SK-N-SH treated with all-trans-retinoic acid at 6 μM for 48 hours (cell line): ENCODE measurements at regions not wholly inside any gene's neighbourhood (a gene's known extent, or its start where the extent isn't known, plus 50 kb on each side); places are given as distances from the start of the nearest gene placed in this dataset.

Source experiments
- ATAC-seq: fragments of 200-7000 bp; cut with Tn5 transposase; 3 replicates; pipeline ENCODE4 v1.9.1; 2020; ENCODE audit warnings: mild to moderate bottlenecking, moderate library complexity
- BACH2 ChIP-seq: fragments of 250-450 bp; sonication (Bioruptor Pico); IDR thresholded peaks from 2 replicates; pipeline ENCODE4 v1.9.0; 2021; ENCODE audit warnings: mild to moderate bottlenecking, borderline replicate concordance
- CREB5 ChIP-seq: fragments of 250-450 bp; sonication (Bioruptor Pico); IDR thresholded peaks from 2 replicates; pipeline ENCODE4 v1.5.1; 2020; ENCODE audit warnings: low read depth, mild to moderate bottlenecking, moderate library complexity
- CSDC2 ChIP-seq: fragments of 250-450 bp; sonication (Bioruptor Pico); IDR thresholded peaks from 2 replicates; pipeline ENCODE4 v1.5.0; 2020; ENCODE audit warnings: mild to moderate bottlenecking, moderate library complexity
- CSRNP3 ChIP-seq: fragments of 250-450 bp; sonication (Bioruptor Pico); IDR thresholded peaks from 2 replicates; pipeline ENCODE4 v1.5.1; 2021; ENCODE audit warnings: mild to moderate bottlenecking, moderate library complexity
- ESRRG ChIP-seq: fragments of 250-450 bp; sonication (Bioruptor Pico); IDR thresholded peaks from 2 replicates; pipeline ENCODE4 v1.6.1; 2021; ENCODE audit warnings: mild to moderate bottlenecking
- GLIS3 ChIP-seq: fragments of 250-450 bp; sonication (Bioruptor Pico); IDR thresholded peaks from 2 replicates; pipeline ENCODE4 v1.5.0; 2020; ENCODE audit warnings: mild to moderate bottlenecking, moderate library complexity
- ISL1 ChIP-seq: fragments of 250-450 bp; sonication (Bioruptor Pico); IDR thresholded peaks from 2 replicates; pipeline ENCODE4 v2.1.2; 2022; ENCODE audit warnings: mild to moderate bottlenecking, moderate library complexity
- OSR1 ChIP-seq: fragments of 250-450 bp; sonication (Bioruptor Pico); IDR thresholded peaks from 2 replicates; pipeline ENCODE4 v1.8.0; 2022; ENCODE audit warnings: moderate library complexity, mild to moderate bottlenecking, inconsistent platforms
- PATZ1 ChIP-seq: fragments of 250-450 bp; sonication (Bioruptor Pico); IDR thresholded peaks from 2 replicates; pipeline ENCODE4 v1.8.0; 2020; ENCODE audit warnings: mild to moderate bottlenecking, moderate library complexity, borderline replicate concordance
- POU6F1 ChIP-seq: fragments of 250-450 bp; sonication (Bioruptor Pico); IDR thresholded peaks from 2 replicates; pipeline ENCODE4 v1.8.0; 2021; ENCODE audit warnings: low read depth, mild to moderate bottlenecking, moderate library complexity, borderline replicate concordance
- PPARA ChIP-seq: fragments of 250-450 bp; sonication (Bioruptor Pico); IDR thresholded peaks from 2 replicates; pipeline ENCODE4 v1.5.0; 2020; ENCODE audit warnings: mild to moderate bottlenecking, borderline replicate concordance
- RARB ChIP-seq: fragments of 250-450 bp; sonication (Bioruptor Pico); IDR thresholded peaks from 2 replicates; pipeline ENCODE4 v1.8.0; 2021; ENCODE audit warnings: mild to moderate bottlenecking, moderate library complexity
- SNAI2 ChIP-seq: fragments of 250-450 bp; sonication (Bioruptor Pico); IDR thresholded peaks from 2 replicates; pipeline ENCODE4 v1.5.0; 2020; ENCODE audit warnings: mild to moderate bottlenecking, moderate library complexity
- TCF4 ChIP-seq: fragments of 250-450 bp; sonication (Bioruptor Pico); IDR thresholded peaks from 2 replicates; pipeline ENCODE4 v1.8.0; 2021; ENCODE audit warnings: mild to moderate bottlenecking, moderate library complexity, borderline replicate concordance
- TOX ChIP-seq: fragments of 250-450 bp; sonication (Bioruptor Pico); IDR thresholded peaks from 2 replicates; pipeline ENCODE4 v1.8.0; 2021; ENCODE audit warnings: mild to moderate bottlenecking, moderate library complexity, borderline replicate concordance
- TSHZ2 ChIP-seq: fragments of 250-450 bp; sonication (Bioruptor Pico); IDR thresholded peaks from 2 replicates; pipeline ENCODE4 v1.5.0; 2020; ENCODE audit warnings: mild to moderate bottlenecking, moderate library complexity
- ZC3H10 ChIP-seq: fragments of 250-450 bp; sonication (Bioruptor Pico); IDR thresholded peaks from 2 replicates; pipeline ENCODE4 v1.5.1; 2021; ENCODE audit warnings: mild to moderate bottlenecking, moderate library complexity
- ZFP3 ChIP-seq: fragments of 250-450 bp; sonication (Bioruptor Pico); IDR thresholded peaks from 2 replicates; pipeline ENCODE4 v1.5.0; 2020; ENCODE audit warnings: mild to moderate bottlenecking, moderate library complexity
- ZFP30 ChIP-seq: fragments of 450-650 bp; formaldehyde crosslinking; IDR thresholded peaks from 2 replicates; pipeline ENCODE4 v1.5.0; 2022; ENCODE audit warnings: mild to moderate bottlenecking, moderate library complexity
- ZNF565 ChIP-seq: fragments of 450-650 bp; formaldehyde crosslinking; conservative IDR thresholded peaks from 2 replicates; pipeline ENCODE4 v1.5.0; 2020; ENCODE audit warnings: low read depth, mild to moderate bottlenecking, moderate library complexity
- ZNF70 ChIP-seq: fragments of 450-650 bp; formaldehyde crosslinking; IDR thresholded peaks from 2 replicates; pipeline ENCODE4 v1.5.0; 2020; ENCODE audit warnings: mild to moderate bottlenecking, moderate library complexity
- ZNF8 ChIP-seq: fragments of 450-650 bp; formaldehyde crosslinking; IDR thresholded peaks from 2 replicates; pipeline ENCODE4 v1.5.0; 2020; ENCODE audit warnings: mild to moderate bottlenecking, moderate library complexity

- TF ChIP-seq CSRNP3 (CRISPR knock-in tag) (no peak), ZC3H10 (CRISPR knock-in tag) (no peak), TOX (no peak), BACH2 (CRISPR knock-in tag) (no peak), OSR1 (CRISPR knock-in tag) (no peak), CREB5 (CRISPR knock-in tag) (no peak), RARB (CRISPR knock-in tag) (no peak), GLIS3 (CRISPR knock-in tag) (no peak), ZFP30 (no peak), SNAI2 (CRISPR knock-in tag) (no peak), ZNF8 (CRISPR knock-in tag) (no peak), PPARA (CRISPR knock-in tag) (no peak), ZNF70 (CRISPR knock-in tag) (no peak), ZFP3 (CRISPR knock-in tag) (no peak), TSHZ2 (CRISPR knock-in tag) (no peak)
These were observed 54.5 kb upstream of the GLI2 start for GRCh38 chr2:120681181-120681580.

GRCh38 chr2:120681696-120682288 is 53.9 kb upstream of the GLI2 start:
- TF ChIP-seq ZFP30 (no peak), ESRRG (CRISPR knock-in tag) (no peak), CSDC2 (no peak), OSR1 (CRISPR knock-in tag) (no peak), CREB5 (CRISPR knock-in tag) (no peak), PPARA (CRISPR knock-in tag) (no peak), TSHZ2 (CRISPR knock-in tag) (no peak), POU6F1 (no peak), PATZ1 (CRISPR knock-in tag) (no peak), ZNF565 (CRISPR knock-in tag) (no peak), ISL1 (CRISPR knock-in tag) (no peak), ZNF8 (CRISPR knock-in tag) (no peak), TCF4 (no peak), CSRNP3 (CRISPR knock-in tag) (no peak), SNAI2 (CRISPR knock-in tag) (no peak)
- TF ChIP-seq, all 23 proteins: peak for 0
- ATAC-seq = no peak

More at GRCh38 chr2:120681181-120681580, 54.5 kb upstream of the GLI2 start:
- ATAC-seq = no peak
